Fibroblast of mammary gland (primary cell): ENCODE measurements at regions not wholly inside any gene's neighbourhood (a gene's known extent, or its start where the extent isn't known, plus 50 kb on each side); places are given as distances from the start of the nearest gene placed in this dataset.

Experiments used
- DNase-seq: peaks from one replicate; pipeline ENCODE4 v3.0.0-alpha.2; 2010; ENCODE audit warnings: low read depth
- H3K4me3 ChIP-seq: 2 replicates; pipeline ENCODE4 v1.5.1; 2011; ENCODE audit warnings: low read depth, mild to moderate bottlenecking, low read length, moderate library complexity; ENCODE audit not compliant: control insufficient read depth
- TF ChIP-seq, protein P1 (sequence below): conservative IDR thresholded peaks from 2 replicates; pipeline ENCODE4 v1.5.1; 2011; ENCODE audit warnings: low read depth, low read length, inconsistent platforms; ENCODE audit not compliant: control insufficient read depth, insufficient read depth

DNA sequence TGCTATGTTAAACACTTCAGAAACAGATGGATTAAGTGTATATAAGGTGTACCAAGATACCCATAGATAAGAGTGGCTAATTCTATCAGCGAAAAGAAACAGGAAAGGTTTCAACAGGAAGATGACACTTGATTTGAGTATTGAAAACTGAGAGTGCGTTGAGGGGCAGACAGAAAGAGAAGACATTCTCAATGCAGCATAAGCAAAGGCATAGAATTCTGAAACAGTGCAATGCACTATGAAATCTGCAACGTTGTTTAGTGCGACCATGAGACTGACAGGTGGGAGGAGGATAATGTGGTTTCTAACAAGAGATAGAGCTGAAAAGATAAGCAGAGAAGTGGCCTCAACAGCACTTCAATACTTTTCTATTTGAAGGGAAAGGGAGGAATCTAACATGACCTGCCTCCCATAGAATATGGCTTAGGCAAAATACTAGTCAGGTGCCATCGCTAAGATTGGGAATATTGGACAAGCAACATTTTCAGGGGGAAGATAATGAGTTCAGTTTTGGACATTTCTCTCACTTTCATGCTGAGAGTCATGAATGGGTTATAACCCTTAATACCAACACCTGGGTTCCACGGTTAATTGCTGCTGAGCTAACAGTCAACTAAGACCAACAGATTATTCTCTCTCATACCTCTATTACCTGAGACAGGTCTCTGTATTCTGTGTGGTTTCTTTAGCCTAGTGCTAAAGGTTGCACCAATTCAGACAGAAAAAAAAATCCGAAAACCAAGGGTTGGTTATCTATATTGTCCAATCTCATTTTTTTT is 312.9 kb upstream of the ARID1B start:
- TF ChIP-seq, protein P1, sequence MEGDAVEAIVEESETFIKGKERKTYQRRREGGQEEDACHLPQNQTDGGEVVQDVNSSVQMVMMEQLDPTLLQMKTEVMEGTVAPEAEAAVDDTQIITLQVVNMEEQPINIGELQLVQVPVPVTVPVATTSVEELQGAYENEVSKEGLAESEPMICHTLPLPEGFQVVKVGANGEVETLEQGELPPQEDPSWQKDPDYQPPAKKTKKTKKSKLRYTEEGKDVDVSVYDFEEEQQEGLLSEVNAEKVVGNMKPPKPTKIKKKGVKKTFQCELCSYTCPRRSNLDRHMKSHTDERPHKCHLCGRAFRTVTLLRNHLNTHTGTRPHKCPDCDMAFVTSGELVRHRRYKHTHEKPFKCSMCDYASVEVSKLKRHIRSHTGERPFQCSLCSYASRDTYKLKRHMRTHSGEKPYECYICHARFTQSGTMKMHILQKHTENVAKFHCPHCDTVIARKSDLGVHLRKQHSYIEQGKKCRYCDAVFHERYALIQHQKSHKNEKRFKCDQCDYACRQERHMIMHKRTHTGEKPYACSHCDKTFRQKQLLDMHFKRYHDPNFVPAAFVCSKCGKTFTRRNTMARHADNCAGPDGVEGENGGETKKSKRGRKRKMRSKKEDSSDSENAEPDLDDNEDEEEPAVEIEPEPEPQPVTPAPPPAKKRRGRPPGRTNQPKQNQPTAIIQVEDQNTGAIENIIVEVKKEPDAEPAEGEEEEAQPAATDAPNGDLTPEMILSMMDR = no peak
- H3K4me3 ChIP-seq = no peak overlapping the region
- DNase-seq = no peak

DNA sequence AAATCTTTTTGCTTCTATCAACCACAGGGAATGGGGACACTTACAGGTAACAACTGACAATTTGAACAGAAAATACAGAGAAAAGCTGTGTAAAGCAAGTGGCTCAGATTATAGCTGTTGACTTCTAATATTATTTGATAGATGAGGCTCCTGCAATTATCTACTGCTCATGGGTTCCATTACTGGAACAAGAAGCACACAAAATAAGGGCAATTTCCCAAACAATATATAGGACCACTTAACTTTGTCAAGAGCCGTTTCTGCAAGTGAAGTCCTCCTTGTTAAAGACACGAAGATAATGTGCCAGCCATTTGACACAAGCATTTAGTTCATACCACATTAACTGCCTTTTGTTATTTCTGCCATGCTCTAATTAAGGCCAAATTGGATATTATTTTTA is 315.5 kb upstream of the ARID1B start:
- H3K4me3 ChIP-seq = no peak overlapping the region
- TF ChIP-seq, protein P1 = no peak
- no peak for DNase-seq

DNA sequence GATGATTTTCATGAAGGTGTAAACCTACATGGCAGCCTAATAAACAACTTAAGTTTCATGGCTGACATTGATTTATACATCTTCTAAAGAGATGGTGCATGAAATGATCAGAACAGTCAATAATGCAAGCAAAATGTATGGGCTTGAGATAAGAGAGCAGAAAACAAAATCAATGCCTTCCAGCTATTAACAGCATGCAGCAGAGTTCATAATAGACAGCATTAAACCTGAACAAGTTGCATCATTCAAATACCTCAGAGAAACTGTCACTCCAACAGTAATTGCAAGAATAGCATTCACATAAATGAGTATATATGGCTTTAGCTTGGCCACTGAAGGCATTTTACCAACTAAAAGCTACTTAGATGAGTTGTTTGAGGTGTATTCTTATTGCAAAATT is 319.6 kb upstream of the ARID1B start:
- TF ChIP-seq, protein P1 = no peak
- DNase-seq = no peak
- no peak overlapping the region for H3K4me3 ChIP-seq

DNA sequence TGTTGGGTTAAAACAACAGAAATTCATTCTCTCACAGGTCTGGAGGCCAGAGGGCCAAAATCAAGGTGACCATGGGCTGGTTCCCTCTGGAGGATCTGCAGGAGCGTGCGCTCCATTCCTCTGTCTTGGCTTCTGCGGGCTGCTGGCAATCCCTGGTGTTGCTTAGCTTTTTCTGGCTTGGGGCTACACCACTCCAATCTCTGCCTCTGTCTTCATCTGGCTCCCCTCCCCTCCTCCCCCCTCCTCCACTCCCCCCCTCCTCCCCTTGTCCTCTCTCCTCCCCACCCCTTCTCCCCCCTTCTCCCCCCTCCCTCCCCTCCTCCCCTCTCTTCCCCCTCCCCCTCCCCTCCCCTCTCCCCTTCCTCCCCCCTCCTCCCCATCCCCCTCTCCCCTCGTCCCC is 321.3 kb upstream of the ARID1B start:
- H3K4me3 ChIP-seq = no peak overlapping the region
- TF ChIP-seq, protein P1 = no peak

DNA sequence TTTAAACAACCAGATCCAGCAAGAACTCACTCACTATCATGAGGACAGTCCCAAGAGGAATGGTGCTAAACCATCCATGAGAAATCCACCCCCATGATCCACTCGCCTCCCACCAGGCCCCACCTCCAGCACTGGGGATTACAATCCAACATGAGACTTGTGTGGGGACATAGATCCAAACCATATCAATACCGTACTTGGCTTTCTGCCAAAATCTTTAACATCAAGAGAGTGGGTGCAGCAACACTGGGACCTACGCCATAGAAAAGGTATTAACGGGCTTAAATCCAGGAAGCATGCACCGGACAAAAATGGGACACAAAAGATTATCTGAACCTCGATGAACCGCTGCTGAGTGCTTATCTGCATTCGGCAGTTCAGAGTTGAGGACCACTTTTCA is 322.3 kb upstream of the ARID1B start:
- no peak overlapping the region for H3K4me3 ChIP-seq
- DNase-seq = no peak
- TF ChIP-seq, protein P1 = no peak

More for the DNA sequence above, 321.3 kb upstream of the ARID1B start:
- no peak for DNase-seq

DNA sequence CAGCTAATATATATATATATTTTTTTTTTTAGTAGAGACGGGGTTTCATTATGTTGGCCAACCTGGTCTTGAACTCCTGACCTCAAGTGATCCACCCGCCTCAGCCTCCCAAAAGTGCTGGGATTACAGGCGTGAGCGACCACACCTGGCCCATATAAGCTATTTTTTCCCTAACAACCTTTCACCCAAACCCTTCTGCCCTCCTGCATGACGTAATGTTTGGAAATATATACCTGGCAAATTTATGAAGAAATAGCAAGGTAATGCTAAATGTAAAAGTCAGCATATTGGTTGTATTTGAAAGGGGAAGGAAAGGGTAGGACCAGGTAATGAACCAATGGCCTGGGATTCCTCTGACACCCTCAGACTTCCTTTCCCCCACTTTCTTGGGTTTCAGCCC is 325.5 kb upstream of the ARID1B start:
- DNase-seq = no peak
- TF ChIP-seq, protein P1 = no peak
- no peak overlapping the region for H3K4me3 ChIP-seq
